Stimulated activated CD4-positive, alpha-beta T cell treated with anti-CD3 and anti-CD28 coated beads, Interleukin-4, amount 100 ng/mL, for 48 hours (primary cell): ENCODE measurements at regions not wholly inside any gene's neighbourhood (a gene's known extent, or its start where the extent isn't known, plus 50 kb on each side); places are given as distances from the start of the nearest gene placed in this dataset.
A peak's percentile ranks its signal among the peaks of the same experiment; 100 is the strongest.

Experiments used
- DNase-seq, 2 donors: peaks; one replicate each; pipeline ENCODE4 v3.0.0-alpha.2; 2020; ENCODE audit warnings: low read depth in 2 of 2

DNA sequence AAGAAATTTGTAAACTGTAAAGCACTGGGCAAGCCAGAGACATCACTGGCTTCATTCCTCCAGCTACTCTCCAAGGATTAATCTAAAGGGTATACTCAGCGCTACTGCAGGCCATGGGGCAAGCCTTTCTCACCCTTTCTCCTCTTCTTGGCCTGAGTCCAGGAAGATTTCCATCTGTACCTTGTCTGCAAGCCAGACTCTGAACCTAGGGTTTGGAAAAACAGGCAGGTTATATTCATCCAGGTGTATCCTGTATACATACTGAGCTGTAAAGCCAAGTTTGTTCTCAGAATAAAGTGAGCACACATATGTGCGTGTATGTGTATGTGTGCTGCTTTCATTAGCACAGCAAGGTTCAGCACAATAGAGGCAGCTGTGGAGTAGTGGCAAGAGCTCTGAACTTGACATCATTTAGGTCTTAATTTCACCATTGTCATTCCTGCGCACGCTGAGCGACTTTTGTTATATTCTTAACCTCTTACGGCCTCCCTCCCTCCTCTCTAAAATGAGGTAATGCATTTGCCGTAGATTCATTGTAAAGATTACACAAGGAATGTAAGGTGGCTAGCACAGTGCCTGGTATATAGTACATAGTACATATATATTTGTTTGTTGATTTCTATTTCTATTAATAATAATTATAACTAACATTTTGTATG is 128.1 kb upstream of the JUN start:
- no peak for DNase-seq

DNA sequence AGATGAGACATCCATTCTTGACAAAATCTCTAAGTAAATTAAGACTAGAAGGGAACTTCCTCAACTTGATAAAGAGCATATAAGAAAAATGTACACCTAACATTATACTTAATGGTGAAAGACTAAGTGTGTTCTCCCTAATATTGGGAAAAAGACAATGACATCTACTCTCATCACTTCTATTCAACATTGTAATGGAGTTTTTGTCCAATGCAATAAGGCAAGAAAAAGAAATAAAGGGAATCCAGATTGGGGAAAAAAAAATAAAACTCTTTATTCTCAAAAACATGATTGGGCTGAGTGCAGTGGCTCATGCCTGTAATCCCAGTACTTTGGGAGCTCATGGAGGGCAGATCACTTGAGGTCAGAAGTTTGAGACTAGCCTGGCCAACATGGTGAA is 131.1 kb upstream of the JUN start:
- DNase-seq: no peak

DNA sequence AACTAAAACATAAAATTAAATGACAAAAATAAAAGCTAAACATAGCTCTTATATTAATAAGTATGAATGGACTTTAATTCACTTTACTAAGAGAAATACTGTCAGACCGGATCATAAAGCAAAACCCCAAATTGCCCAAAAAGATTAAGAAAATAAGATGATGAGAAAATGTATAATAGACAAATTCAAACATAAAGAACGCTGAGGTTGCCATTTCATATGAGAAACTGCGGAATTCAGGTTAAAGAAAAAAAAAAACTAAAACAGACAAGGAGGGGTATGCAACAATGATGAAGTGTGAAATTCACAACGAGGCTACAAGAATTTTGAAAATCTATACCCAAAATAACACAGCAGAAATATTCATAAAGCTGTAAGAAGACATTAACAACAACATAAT is 133.6 kb upstream of the JUN start:
- DNase-seq: no peak

DNA sequence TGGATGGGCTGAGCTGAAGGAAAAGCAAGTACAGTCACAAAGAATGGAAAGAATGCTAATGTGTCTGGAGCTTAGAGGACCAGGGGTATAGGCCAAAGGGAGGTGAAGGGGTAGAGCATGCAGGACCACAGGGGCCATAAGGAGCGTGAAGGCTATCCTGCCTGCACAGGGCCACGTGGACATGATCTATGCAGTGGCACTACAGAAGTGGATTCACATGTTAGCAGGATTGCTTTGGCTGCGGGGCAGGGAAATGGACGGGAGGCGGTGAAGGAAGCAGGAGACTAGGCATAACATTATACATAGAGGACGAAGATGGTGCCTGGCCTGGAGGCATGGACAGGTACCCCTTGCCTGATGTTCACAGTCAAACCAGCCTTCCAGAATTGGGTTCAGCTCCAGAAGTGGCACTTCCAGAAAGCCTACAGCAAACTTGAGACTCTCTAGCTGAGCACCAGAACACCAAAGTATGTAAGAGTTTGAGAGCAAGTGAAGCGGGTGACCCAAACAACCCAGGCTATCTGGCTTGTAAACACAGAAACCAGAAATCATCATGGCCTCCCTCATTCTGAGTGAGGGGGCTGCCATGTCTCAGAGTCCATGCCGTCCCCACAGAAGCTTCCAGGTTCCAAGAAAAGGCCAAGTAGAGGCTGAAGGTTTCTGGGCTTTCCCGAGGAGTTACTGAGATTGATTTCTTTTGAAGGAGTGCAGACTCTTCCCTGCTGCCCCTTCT is 135.5 kb upstream of the JUN start:
- no peak for DNase-seq

DNA sequence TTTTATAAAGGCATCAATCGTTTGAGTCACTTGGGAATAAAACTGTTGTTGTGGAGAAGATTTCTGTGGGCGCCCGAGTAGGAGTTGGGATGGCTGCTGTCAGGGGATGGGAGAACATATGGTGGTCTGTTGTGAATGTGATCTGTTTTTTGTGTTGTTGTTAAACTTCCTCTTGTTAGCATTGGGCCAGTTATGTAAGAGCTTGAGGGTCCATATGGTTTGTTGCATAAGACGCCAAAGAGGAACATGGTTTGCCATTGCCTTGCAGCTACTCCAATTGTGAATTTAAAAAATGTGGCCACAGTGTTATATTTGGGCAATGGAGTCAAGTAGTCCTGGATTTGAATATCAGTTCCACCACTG is 136.1 kb upstream of the JUN start:
- no peak for DNase-seq

- DNase-seq: no peak
Observed at GRCh38 chr1:58921342-58921741, 137.5 kb upstream of the JUN start.

GRCh38 chr1:58921751-58922150 is 137.9 kb upstream of the JUN start:
- no peak for DNase-seq

GRCh38 chr1:58922302-58923089 is 138.6 kb upstream of the JUN start:
- peak in 1 of 2 donors; percentile 10 for DNase-seq

- DNase-seq: no peak
Observed at GRCh38 chr1:58923090-58923470, 139.2 kb upstream of the JUN start.

DNA sequence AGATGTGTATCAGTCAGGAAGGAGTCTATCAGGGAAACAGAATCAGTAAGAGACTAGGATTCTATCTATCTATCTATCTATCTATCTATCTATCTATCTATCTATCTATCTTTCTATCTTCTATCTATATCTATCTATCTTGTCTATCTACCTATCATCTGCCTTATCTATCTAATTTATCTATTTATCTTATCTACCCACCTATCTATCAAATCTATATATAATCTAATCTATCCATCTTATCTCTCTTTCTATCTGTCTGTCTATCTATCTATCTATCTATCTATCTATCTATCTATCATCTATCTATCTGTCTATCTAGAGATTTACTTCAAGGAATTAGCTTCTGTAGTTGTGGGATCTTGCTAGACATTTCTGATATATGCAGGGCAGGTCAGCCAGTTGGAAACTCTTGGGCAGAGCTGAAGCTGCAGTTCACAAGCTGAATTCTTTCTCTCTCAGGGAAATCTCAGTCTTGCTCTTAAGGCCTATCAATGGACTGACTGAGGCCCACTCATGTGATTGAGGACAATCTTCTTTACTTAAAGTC is 140.2 kb upstream of the JUN start:
- no peak for DNase-seq

DNA sequence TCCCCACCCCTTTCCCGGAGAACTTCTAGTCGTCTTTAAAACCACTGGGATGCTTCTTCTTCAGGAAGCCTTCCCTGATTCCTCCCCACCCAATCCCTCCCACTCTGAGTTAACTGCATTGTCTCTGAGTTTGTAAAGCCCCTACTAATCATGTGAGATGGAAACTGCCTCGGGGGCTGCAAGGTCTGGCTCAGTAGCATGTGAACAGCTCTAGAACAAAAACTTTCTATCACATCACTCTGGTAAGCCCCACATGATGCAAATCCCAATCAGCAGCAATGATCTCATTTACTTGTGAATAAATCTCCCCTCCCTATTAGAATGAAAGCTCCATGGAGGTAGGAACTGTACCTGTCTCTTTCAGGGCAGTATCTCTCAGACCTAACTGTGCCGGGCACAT is 141.0 kb upstream of the JUN start:
- no peak for DNase-seq

DNA sequence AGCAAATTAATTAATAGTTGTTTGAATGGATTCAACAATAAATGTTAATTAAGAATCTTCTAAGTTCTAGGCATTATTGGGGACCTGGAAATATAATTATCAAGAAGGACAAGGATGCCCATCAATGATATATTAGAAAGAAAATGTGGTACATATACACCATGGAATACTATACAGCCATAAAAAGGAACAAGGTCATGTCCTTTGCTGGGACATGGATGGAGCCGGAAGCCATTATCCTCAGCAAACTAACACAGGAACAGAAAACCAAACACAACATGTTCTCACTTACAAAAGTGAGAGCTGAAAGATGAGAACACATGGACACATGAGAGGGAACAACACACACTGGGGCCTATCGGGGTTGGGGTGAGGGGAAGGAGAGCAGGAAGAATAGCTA is 141.4 kb upstream of the JUN start:
- no peak for DNase-seq

GRCh38 chr1:58926152-58926551 is 142.3 kb upstream of the JUN start:
- no peak for DNase-seq

DNA sequence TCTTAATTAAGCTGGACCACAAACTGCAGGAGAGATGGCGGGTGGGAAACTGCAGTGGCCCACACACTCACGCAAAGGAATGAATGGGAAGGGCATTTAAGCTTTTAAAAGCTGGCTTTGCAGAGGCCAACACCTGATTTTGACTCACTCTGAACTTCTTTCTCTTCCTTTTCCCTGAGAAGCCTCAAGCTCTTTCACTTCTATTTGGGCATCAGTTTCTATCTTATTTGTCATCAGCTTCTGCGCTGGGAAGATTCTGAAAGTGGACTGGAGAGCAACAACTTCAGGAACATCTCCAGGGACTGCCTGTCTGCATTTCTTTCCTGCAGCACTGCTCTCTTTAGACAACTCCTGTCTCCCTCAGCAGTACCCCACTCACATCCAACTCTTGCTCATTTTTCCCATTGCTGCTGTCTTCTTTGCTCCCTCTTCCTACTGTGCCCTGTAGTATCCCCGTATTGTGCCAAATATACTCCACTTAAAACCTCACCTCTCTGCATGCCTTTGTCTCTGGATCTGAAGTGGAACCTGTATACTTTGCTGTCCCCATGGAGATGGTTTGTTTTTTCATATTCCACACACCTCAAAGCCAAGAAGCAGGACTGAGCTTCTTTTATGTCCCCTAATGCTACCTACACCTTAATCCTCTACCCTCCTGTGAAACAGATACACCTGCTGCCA is 143.3 kb upstream of the JUN start:
- no peak for DNase-seq

DNA sequence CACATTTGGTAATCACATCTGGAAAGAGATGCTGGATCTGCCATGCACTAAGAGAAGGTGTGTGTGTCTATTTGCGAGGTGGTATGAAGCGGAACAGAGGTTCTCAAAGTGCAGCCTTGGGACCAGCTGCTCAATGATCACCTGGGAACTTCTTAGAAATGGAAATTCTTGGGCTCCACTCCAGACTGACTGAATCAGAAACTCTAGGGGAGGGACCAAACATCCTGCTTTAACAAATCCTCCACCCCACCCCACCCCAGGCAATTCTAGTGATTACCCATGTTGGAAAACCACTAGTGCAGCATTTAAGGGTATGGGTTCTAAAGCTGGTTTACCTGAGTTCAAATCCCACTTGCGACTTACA is 143.9 kb upstream of the JUN start:
- DNase-seq: no peak

- DNase-seq: no peak
Observed at GRCh38 chr1:58928514-58928913, 144.7 kb upstream of the JUN start.

GRCh38 chr1:58929671-58930325 is 146.0 kb upstream of the JUN start:
- DNase-seq: peak; percentile 37 to 50

DNA sequence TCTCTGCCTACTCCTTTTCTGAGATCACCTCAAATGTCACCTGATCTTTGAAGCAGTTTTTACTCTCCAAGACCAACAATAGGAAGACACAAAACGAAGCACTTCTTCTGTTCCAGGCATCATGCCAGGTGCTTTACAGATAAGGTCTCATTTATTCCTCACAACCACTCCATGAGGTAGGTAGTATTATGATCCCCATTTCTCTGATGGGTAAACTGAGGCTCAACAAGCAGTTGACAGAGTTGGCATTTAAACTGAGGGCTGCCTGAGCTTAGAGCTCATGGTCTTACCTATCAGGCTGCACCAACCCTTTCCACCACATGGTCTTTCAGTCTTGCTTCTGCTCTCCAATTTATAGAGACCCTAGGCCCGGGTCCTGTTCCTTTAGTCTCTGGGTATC is 147.2 kb upstream of the JUN start:
- no peak for DNase-seq

DNA sequence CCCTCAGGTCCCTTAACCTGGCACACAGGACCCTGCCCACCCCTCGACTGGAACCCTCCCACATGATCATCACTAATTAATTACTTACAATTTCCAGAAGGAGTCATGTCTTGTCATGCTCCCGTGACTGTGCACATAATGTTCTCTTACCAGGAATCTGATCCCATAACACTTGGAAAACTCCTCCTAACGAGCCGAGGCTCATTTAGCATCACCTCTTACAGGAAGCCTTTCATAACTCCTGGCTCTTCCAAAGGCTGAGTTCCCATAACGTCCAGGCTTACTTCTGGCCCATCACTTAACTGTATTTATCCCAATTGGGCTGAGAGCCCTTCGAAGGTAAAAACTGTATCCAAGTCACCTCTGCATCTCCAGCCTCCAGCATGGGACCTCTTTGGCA is 147.9 kb upstream of the JUN start:
- DNase-seq: no peak

GRCh38 chr1:58932859-58933598 is 149.2 kb upstream of the JUN start:
- no peak for DNase-seq

DNA sequence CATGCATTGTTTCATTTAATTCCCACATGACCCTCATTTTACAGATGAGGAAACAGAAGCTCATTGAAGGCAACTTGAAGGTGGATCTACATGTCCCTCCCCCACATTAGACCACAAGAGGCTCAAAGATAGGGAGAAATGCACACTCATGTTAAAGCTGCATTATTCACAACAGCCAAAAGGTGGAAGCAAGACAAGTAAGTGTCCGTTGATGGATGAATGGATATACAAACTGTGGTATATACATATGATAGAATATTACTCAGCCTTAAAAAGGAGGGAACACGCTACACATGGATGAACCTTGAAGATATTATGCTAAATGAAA is 149.7 kb upstream of the JUN start:
- DNase-seq: no peak
